Activated CD8-positive, alpha-beta memory T cell treated with anti-CD3 and anti-CD28 coated beads for 24 hours (primary cell): ENCODE measurements at regions not wholly inside any gene's neighbourhood (a gene's known extent, or its start where the extent isn't known, plus 50 kb on each side); places are given as distances from the start of the nearest gene placed in this dataset.

Experiments used
- DNase-seq: peaks from one replicate; pipeline ENCODE4 v3.0.0-alpha.2; 2020

- DNase-seq, result no peak
Measured at GRCh38 chr17:68737761-68738443, 136.7 kb upstream of the FAM20A start.

DNA sequence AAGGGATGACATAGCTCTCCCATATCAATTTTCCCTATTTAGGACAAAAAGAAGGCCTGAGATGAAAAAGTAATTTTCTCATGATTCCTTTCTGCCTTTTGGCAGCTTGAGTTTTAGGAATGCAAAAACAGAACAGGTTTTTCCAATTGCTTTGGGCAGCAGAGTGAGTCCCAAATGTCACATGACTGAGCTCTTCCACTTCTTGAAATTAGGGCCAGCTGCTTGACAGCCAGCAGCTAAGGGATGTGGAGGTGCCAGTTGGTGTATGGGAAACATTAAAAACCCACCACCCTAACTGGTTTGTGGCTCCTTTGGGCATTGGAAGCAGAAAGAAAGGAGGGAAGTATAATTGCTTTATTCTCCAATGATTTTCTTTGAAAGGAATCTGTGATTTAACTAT lies 133.8 kb upstream of the FAM20A start:
- DNase-seq, result no peak

DNA sequence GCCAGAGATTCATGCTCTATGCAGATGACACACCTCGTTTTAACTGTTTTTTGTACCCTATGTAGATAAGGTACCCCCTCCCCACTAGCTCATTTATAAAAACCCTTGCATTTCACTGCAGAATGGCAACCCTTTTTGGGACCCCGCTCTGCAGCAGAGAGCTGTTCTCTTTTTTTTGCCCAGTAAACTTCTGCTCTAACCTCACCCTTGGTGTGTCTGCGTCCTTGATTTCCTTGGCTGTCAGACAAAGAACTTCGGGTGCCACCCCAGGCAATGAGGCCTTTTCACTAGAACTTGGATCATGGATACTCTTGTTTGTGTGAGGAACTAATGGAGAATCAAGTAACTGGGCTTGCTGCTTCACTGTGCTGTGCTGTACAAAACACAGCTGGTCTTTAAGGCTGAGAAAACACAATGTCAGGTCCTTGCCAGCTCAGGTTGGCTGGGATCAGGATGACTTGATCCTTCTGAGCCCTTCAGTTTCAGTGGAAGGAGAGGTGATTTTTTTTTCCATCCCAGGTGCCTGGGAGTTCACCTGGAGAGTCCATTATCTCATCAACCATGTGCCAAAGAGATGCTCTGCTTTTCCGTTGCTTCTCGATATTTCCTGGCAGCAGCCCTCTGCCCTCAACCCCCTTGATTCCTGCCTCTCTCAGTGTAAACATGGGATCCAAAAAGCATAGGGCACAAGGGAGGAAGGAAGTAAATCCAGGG lies 133.2 kb upstream of the FAM20A start:
- no peak for DNase-seq

- no peak for DNase-seq
Measured at GRCh38 chr17:68733241-68734176, 132.3 kb upstream of the FAM20A start.

GRCh38 chr17:68732301-68732749 lies 131.2 kb upstream of the FAM20A start:
- DNase-seq, result no peak

- no peak for DNase-seq
Measured at GRCh38 chr17:68731465-68731864, 130.3 kb upstream of the FAM20A start.

GRCh38 chr17:68719431-68719830 lies 118.3 kb upstream of the FAM20A start:
- no peak for DNase-seq

- DNase-seq, result no peak
Measured at GRCh38 chr17:68718926-68719325, 117.8 kb upstream of the FAM20A start.

DNA sequence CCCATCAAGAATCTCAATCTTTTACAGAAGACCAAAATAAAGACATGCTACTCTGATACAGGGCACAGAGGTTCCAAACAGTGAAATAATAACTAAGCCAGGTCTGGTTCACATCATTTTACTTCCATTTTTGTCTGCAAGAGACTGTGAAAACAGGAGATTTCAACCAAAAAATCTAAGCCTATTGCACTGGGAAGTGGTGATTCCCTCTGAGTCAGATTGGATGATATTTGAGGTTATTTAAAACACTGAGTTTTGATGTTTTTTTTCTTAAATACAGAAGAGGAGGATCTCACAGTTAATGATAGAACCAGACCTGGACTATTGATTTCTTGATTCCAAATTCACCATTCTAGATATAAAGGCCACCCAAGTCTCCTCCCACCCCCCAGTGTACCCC lies 117.3 kb upstream of the FAM20A start:
- DNase-seq, result no peak

- no peak for DNase-seq
Measured at GRCh38 chr17:68714676-68715075, 113.5 kb upstream of the FAM20A start.

DNA sequence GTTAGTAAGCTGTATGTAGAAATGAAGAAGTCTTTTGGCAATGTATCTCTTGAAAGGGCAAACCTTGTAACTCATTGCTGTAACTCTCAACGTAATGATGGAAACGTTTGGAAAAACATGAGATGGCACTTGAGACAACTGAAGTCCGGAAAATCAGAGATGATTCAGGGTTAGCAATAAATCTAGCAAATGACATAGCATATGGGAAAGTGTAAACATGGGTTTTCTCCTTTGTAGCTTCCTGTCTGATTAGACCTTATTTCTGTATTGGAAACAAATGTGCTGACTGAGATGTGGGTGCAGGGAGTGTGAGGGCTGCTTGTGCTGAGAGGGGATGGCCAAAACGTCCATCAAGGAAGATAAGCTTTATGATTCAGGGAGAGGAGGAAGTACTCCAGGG lies 110.7 kb upstream of the FAM20A start:
- DNase-seq, result no peak

GRCh38 chr17:68710976-68711375 lies 109.8 kb upstream of the FAM20A start:
- DNase-seq, result no peak

- no peak for DNase-seq
Measured at GRCh38 chr17:68710035-68710780, 109.0 kb upstream of the FAM20A start.

DNA sequence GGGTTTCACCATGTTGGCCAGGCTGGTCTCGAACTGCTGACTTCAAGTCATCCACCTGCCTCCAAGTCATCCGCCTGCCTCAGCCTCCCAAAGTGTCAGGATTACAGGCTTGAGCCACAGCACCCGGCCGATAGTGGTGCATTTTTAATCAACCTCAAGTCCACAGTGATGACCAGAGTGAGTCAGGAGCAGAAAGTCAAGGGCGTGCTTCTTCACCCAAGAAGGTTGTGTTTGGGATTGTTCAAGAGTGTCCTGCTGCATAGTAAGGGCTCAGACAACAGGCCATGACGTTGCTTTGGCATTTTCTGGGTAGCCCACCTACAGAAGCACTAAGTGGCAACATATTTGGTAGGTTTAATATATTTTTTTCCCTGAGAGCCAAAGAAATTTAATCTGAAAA lies 108.3 kb upstream of the FAM20A start:
- no peak for DNase-seq

- no peak for DNase-seq
Measured at GRCh38 chr17:68707031-68707430, 105.9 kb upstream of the FAM20A start.

DNA sequence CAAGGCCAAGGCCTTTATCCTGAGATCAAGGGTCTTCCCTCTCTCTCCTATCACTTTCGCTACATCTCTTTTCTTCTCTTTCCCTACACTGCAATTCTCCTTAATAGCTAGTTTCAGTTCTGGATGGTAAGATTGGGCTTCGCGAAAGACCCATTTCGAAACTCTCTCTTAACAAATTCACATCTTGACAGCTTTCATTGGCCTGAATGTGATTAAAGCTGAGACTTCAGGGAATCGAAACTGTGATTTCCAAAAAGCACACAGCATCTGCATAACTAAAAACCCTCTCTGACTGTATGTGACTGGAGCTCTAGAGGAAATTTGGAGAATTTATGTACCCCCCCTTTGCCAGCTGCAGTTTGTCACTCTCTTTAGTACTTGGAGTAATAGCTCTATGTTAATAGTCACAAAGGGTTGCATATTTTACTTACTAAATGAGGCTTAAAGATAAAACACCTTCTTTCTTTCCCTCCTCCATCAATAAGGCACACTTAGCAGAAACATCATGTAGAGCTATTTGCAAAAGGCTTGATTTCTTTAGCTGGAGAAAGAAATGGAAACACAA lies 105.3 kb upstream of the FAM20A start:
- DNase-seq, result no peak

DNA sequence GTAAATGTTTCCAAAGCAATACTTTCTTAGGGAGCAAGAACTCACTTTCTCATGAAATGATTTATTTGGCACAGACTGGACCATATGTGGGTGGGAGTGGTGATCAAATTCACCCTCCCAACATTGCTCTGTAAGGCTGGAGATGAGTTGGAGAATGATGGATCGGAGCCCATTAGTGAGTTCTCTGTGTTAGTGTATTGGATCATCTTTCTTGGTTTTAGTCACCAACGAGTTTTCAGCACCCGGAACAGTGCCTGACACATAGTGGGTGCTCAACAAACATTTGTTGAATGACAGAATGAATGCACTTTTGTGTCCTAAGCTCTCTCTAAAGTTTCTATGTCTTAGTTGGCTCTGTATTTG lies 104.5 kb upstream of the FAM20A start:
- no peak for DNase-seq

- no peak for DNase-seq
Measured at GRCh38 chr17:68704871-68705713, 103.9 kb upstream of the FAM20A start.

DNA sequence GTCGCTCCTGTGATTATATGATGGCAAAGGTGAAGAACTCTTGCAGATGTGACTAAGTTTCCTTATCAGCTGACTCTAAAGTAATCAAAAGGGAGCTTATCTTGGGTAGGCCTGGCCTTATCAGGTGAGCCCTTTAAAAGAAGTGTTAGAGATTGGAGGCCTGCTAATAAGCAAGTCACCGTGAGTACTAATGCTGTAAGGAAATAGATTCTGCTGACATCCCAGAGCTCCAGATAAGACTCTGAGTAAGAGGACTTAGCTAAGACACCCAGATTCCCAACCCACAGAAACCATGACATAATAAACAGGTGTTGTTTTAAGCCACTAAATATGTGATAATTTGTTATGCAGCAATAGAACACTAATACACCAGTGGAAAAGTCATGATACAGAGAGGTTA lies 99.9 kb upstream of the FAM20A start:
- no peak for DNase-seq

DNA sequence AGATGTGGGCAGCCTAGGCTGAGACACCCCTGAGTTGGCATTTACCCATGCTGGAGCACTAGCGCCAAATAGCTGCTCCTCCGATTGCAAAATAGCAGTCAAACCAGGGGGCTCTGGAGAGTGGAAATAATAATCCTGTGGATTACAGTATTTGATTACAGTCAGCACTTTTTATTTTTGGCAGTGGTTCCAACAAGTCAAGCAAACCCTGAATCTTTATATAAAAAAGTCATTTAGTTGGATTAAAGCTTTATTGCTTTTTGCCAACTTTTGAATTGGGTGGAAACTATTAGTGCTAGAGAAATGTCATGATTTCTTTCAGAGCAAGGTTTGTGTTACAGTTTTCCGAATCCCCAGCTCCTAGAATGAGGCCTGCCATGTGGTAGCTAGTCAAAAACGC lies 99.3 kb upstream of the FAM20A start:
- DNase-seq, result no peak

DNA sequence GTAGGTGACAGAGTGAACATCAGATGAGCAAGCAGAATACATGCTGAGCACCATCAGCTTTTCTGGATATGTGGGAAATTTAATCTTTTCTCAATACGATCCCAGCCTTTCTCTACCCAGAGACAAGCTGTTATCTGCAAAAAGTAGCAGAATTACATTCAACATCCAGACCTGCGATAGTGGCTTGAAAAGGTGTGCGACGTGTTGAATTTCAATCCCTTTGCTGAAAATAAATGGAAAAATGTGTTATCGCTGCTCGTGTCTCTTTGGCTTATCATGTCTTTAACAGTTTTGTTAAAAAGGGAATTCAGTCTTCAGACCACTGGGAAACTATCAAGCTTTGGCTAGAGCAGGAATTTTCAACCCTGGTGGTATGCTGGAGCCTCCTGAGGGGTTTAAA lies 98.8 kb upstream of the FAM20A start:
- no peak for DNase-seq

DNA sequence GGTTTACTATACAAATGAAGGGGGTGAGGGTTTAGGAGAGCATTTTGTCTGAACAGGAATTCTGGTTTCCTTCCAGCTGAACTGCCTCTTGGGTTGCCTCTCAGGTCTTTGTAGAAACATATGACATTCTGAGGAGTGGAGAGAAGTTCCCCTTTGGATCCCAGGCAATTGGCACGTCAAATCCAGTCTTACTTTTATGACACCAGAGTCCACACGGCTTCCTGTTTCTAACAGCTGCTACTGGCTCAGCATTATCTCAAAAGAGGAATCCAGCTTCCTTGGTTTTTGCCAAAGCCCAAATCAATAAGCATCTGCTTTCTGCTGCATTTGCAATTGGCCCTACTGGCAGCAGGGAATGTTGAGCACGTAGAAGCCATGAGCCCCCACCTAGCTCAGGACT lies 97.6 kb upstream of the FAM20A start:
- no peak for DNase-seq
